OCI-LY1 (cell line): ENCODE measurements at regions not wholly inside any gene's neighbourhood (a gene's known extent, or its start where the extent isn't known, plus 50 kb on each side); places are given as distances from the start of the nearest gene placed in this dataset.

Experiments used
- H2AFZ ChIP-seq: fragments of 200-600 bp; sonication (generic), shearing (Covaris generic); 2 replicates; pipeline ENCODE4 v1.6.0; 2014; ENCODE audit warnings: antibody characterized with exemption, mild to moderate bottlenecking, low read length
- H3F3A ChIP-seq: fragments of 200-600 bp; sonication (generic), shearing (Covaris generic); 2 replicates; pipeline ENCODE4 v1.6.0; 2014; ENCODE audit warnings: mild to moderate bottlenecking, antibody characterized with exemption, low read length, moderate library complexity; ENCODE audit not compliant: insufficient read depth
- H3K27ac ChIP-seq: fragments of 200-600 bp; sonication (generic); 2 replicates; pipeline ENCODE4 v1.5.1; 2014; ENCODE audit warnings: low read length, mixed run types, mild to moderate bottlenecking, low read depth; ENCODE audit not compliant: poor library complexity, severe bottlenecking
- H3K27me3 ChIP-seq: fragments of 200-600 bp; sonication (generic); 2 replicates; pipeline ENCODE4 v1.6.0; 2014; ENCODE audit warnings: antibody characterized with exemption, mild to moderate bottlenecking, low read length, moderate library complexity; ENCODE audit not compliant: insufficient read depth
- H3K36me3 ChIP-seq: fragments of 200-600 bp; sonication (generic); 2 replicates; pipeline ENCODE4 v1.6.1; 2014; ENCODE audit warnings: mild to moderate bottlenecking, antibody characterized with exemption, low read length, moderate library complexity, mixed read lengths; ENCODE audit not compliant: insufficient read depth
- H3K4me1 ChIP-seq: fragments of 200-600 bp; sonication (generic); 2 replicates; pipeline ENCODE4 v1.5.1; 2014; ENCODE audit warnings: mild to moderate bottlenecking, low read length, moderate library complexity; ENCODE audit not compliant: insufficient read depth, severe bottlenecking
- H3K4me2 ChIP-seq: fragments of 200-600 bp; sonication (generic), shearing (Covaris generic); 2 replicates; pipeline ENCODE4 v1.6.1; 2014; ENCODE audit warnings: low read length
- H3K4me3 ChIP-seq: fragments of 200-600 bp; sonication (generic); 2 replicates; pipeline ENCODE4 v1.5.1; 2014; ENCODE audit warnings: low read length, low read depth, mild to moderate bottlenecking, mixed read lengths; ENCODE audit not compliant: poor library complexity, severe bottlenecking
- H3K79me2 ChIP-seq: fragments of 200-600 bp; shearing (Covaris generic); 2 replicates; pipeline ENCODE4 v1.6.1; 2016; ENCODE audit warnings: mixed run types, low read length, mixed read lengths; ENCODE audit not compliant: insufficient read depth
- H3K9ac ChIP-seq: fragments of 200-600 bp; sonication (generic), shearing (Covaris generic); 2 replicates; pipeline ENCODE4 v1.6.1; 2014; ENCODE audit warnings: mild to moderate bottlenecking, low read length, mixed read lengths
- H3K9me2 ChIP-seq: fragments of 200-600 bp; sonication (generic), shearing (Covaris generic); 2 replicates; pipeline ENCODE4 v1.6.1; 2014; ENCODE audit warnings: low read depth, mild to moderate bottlenecking, low read length, mixed read lengths
- H3K9me3 ChIP-seq: fragments of 200-600 bp; shearing (Covaris generic); 2 replicates; pipeline ENCODE4 v1.6.1; 2014; ENCODE audit warnings: low read length, mixed read lengths
- H4K20me1 ChIP-seq: fragments of 200-600 bp; sonication (generic), shearing (Covaris generic); 2 replicates; pipeline ENCODE4 v1.6.0; 2016; ENCODE audit warnings: mild to moderate bottlenecking, low read length; ENCODE audit not compliant: insufficient read depth
- EZH2 ChIP-seq: fragments of 200-600 bp; sonication (generic), shearing (Covaris generic); IDR thresholded peaks from 2 replicates; pipeline ENCODE4 v1.8.0; 2017; ENCODE audit warnings: borderline replicate concordance, mixed run types, mild to moderate bottlenecking, antibody characterized with exemption, low read length, moderate library complexity, mixed read lengths
- TF ChIP-seq, protein P1 (sequence below): fragments of 200-600 bp; sonication (generic), shearing (Covaris generic); IDR thresholded peaks from 2 replicates; pipeline ENCODE4 v1.5.1; 2017; ENCODE audit warnings: mild to moderate bottlenecking, antibody characterized with exemption, low read length, moderate library complexity, mixed read lengths

DNA sequence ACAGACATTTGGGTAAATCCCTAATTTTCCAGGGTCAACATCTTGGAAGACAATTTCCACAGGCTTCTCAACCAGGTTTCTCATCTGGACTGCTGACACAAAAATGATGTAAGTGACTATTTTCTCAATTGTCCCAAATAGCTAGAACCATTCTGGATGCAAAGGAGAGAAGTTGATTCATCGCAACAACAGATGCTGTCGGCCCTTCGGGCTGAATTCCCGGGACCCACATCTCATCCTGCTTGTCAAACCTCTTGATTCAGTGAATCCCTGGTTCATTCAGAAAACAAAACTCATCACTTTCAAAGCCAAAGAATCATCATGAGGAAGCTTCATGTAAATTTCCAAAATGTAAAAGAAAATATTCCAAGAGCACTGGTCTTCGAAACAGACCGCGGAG, 251.8 kb downstream of the NPHP4 start:
- H3K9me3 ChIP-seq = no peaks in the 10 kb centered on the region
- no peaks in the 10 kb centered on the region for H3K9me2 ChIP-seq
- H3K79me2 ChIP-seq = no peaks in the 10 kb centered on the region
- H2AFZ ChIP-seq = no peak overlapping the region
- no peak overlapping the region for H3K27ac ChIP-seq
- no peak overlapping the region for H3K9ac ChIP-seq
- TF ChIP-seq, protein P1, sequence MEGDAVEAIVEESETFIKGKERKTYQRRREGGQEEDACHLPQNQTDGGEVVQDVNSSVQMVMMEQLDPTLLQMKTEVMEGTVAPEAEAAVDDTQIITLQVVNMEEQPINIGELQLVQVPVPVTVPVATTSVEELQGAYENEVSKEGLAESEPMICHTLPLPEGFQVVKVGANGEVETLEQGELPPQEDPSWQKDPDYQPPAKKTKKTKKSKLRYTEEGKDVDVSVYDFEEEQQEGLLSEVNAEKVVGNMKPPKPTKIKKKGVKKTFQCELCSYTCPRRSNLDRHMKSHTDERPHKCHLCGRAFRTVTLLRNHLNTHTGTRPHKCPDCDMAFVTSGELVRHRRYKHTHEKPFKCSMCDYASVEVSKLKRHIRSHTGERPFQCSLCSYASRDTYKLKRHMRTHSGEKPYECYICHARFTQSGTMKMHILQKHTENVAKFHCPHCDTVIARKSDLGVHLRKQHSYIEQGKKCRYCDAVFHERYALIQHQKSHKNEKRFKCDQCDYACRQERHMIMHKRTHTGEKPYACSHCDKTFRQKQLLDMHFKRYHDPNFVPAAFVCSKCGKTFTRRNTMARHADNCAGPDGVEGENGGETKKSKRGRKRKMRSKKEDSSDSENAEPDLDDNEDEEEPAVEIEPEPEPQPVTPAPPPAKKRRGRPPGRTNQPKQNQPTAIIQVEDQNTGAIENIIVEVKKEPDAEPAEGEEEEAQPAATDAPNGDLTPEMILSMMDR = no peak
- no peaks in the 10 kb centered on the region for H3K36me3 ChIP-seq
- H3F3A ChIP-seq = no peaks in the 10 kb centered on the region
- H3K4me2 ChIP-seq = no peak overlapping the region
- no peak overlapping the region for H3K4me3 ChIP-seq
- no peaks in the 10 kb centered on the region for H3K27me3 ChIP-seq
- no peaks in the 10 kb centered on the region for H4K20me1 ChIP-seq
- no peaks in the 10 kb centered on the region for H3K4me1 ChIP-seq

DNA sequence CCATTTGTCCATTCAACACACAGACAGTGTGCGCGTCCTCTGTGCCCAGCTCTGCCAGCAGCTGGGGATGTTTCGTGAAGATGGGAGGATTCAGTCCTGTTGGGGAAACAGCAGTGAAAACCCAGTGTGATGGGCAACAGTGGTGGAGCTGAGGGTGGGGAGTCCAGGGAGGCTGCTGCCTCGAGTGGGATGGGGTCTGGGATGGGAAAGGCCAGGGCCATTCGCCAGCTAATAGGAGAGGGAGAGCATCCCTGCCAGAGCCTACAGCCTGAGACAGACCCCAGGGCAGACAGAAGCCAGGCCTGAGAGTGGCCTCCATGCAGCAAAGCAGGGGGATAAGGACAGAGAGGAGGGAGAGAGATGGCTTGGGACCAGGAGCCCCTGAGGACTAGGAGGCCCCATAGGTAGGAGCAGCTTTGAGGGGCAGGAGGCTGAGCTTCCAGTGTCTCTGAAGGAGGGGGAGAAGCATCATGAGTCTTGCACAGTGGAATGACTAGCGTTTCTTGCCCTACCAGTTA, 252.6 kb downstream of the NPHP4 start:
- Histone ChIP-seq H3F3A (no peaks in the 10 kb centered on the region), H3K4me2 (no peak overlapping the region), H3K9me2 (no peaks in the 10 kb centered on the region), H3K4me3 (no peak overlapping the region), H3K4me1 (no peaks in the 10 kb centered on the region), H2AFZ (no peak overlapping the region), H3K27ac (no peak overlapping the region), H3K36me3 (no peaks in the 10 kb centered on the region), H3K27me3 (no peaks in the 10 kb centered on the region), H3K9me3 (no peaks in the 10 kb centered on the region), H4K20me1 (no peaks in the 10 kb centered on the region), H3K79me2 (no peaks in the 10 kb centered on the region), H3K9ac (no peak overlapping the region)
- TF ChIP-seq, protein P1 = no peak
- TF ChIP-seq EZH2 = no peak

GRCh38 chr1:5738911-5739462, 253.2 kb downstream of the NPHP4 start:
- H2AFZ ChIP-seq = no peak overlapping the region
- no peak overlapping the region for H3K27ac ChIP-seq
- no peak overlapping the region for H3K4me3 ChIP-seq
- H3K79me2 ChIP-seq = no peaks in the 10 kb centered on the region
- no peaks in the 10 kb centered on the region for H3K36me3 ChIP-seq
- no peaks in the 10 kb centered on the region for H3F3A ChIP-seq
- H3K4me1 ChIP-seq = no peaks in the 10 kb centered on the region
- no peaks in the 10 kb centered on the region for H3K27me3 ChIP-seq
- no peak overlapping the region for H3K4me2 ChIP-seq
- no peaks in the 10 kb centered on the region for H4K20me1 ChIP-seq
- no peak overlapping the region for H3K9ac ChIP-seq
- H3K9me3 ChIP-seq = no peaks in the 10 kb centered on the region
- TF ChIP-seq, protein P1 = no peak
- no peak for TF ChIP-seq EZH2
- no peaks in the 10 kb centered on the region for H3K9me2 ChIP-seq
